ENCODE measurements at regions not wholly inside any gene's neighbourhood (a gene's known extent, or its start where the extent isn't known, plus 50 kb on each side); places are given as distances from the start of the nearest gene placed in this dataset.
A peak's percentile ranks its signal among the peaks of the same experiment; 100 is the strongest.

DNA sequence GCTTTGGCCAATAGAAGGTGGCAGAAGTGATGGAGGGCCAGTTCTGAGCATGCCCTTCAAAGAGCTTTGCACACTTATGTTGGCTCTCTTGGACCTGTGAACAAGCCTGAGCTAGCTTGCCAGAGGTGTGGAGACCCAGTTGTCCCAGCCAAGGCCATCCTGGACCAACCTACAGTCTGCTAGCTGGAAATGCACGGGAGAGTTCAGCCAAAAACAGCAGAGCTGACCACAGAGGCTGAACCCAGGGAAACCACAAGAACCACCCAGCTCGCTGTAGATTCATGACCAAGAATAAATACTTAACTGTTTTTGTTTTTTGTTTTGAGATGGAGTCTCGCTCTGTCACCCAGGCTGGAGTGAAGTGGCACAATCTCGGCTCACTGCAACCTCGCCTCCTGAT is 65.4 kb upstream of the HAND1 start:
- H3K4me3 ChIP-seq (ENCODE audit: insufficient read depth, low read depth, low read length), result no peak overlapping the region
- H3K36me3 Mint-ChIP-seq (ENCODE audit: low read depth, unreplicated experiment), result no peaks in the 10 kb centered on the region
- no peaks in the 10 kb centered on the region for H3K79me2 ChIP-seq (ENCODE audit: insufficient read depth, low read length)
- no peak overlapping the region for H3K4me3 Mint-ChIP-seq (ENCODE audit: unreplicated experiment)
- peak; percentile 23 for DNase-seq (ENCODE audit: low read depth)
- H3K4me1 ChIP-seq (ENCODE audit: insufficient read depth, low read length), result no peaks in the 10 kb centered on the region
- no peak overlapping the region for H2AFZ ChIP-seq (ENCODE audit: low read depth, low read length)
- H4K20me1 ChIP-seq (ENCODE audit: insufficient read depth, low read length), result no peaks in the 10 kb centered on the region
- TF ChIP-seq EZH2 (IDR thresholded peaks at IDR 0.05; ENCODE audit: insufficient read depth, low read length), result no peak
- TF ChIP-seq, protein P1, sequence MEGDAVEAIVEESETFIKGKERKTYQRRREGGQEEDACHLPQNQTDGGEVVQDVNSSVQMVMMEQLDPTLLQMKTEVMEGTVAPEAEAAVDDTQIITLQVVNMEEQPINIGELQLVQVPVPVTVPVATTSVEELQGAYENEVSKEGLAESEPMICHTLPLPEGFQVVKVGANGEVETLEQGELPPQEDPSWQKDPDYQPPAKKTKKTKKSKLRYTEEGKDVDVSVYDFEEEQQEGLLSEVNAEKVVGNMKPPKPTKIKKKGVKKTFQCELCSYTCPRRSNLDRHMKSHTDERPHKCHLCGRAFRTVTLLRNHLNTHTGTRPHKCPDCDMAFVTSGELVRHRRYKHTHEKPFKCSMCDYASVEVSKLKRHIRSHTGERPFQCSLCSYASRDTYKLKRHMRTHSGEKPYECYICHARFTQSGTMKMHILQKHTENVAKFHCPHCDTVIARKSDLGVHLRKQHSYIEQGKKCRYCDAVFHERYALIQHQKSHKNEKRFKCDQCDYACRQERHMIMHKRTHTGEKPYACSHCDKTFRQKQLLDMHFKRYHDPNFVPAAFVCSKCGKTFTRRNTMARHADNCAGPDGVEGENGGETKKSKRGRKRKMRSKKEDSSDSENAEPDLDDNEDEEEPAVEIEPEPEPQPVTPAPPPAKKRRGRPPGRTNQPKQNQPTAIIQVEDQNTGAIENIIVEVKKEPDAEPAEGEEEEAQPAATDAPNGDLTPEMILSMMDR (IDR thresholded peaks at IDR 0.05; ENCODE audit: insufficient read depth, low read depth, low read length), result no peak
- H3K36me3 ChIP-seq (ENCODE audit: insufficient read depth, low read length), result no peaks in the 10 kb centered on the region
- no peak overlapping the region for H3K9ac ChIP-seq (ENCODE audit: low read length)
- no peak for FAIRE-seq
- H3K27ac ChIP-seq (ENCODE audit: low read depth, low read length), result no peak overlapping the region
- H3K27ac Mint-ChIP-seq (ENCODE audit: unreplicated experiment), result no peak overlapping the region
- H3K4me1 Mint-ChIP-seq (ENCODE audit: low read depth, unreplicated experiment), result peaks cover 9% of the 10 kb centered on the region
- H3K9me3 Mint-ChIP-seq (ENCODE audit: unreplicated experiment), result no peaks in the 10 kb centered on the region
- no peak overlapping the region for H3K4me2 ChIP-seq (ENCODE audit: low read length)
- peaks cover 53% of the 10 kb centered on the region for H3K27me3 ChIP-seq (ENCODE audit: insufficient read depth, low read length)
- no peaks in the 10 kb centered on the region for H3K9me3 ChIP-seq (ENCODE audit: insufficient read depth, low read depth, low read length)
- H3K27me3 Mint-ChIP-seq (ENCODE audit: low read depth, unreplicated experiment), result peaks cover 52% of the 10 kb centered on the region

DNA sequence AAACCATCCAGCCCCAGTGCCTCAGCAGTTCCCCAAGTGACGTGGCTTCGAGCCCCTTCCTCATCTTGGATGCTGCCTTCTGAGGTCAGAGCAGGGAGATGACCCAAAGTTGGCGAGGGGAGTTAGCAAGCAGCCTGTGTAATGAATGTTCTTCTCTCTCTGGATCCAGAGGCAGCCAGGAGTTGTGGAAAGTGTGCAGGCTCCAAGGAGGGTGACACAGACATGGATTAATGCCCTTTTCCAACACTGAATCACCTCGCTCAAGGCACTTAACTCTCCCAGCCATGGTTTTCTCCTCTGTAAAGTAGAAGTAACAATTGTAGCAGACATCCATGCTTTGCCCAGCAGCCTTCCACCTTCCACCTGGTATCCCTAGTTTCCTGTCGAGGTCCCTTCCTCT is 64.6 kb upstream of the HAND1 start:
- Histone ChIP-seq H3K9ac (ENCODE audit: low read length) (no peak overlapping the region), H3K36me3 (ENCODE audit: insufficient read depth, low read length) (no peaks in the 10 kb centered on the region), H3K4me3 (ENCODE audit: insufficient read depth, low read depth, low read length) (no peak overlapping the region), H2AFZ (ENCODE audit: low read depth, low read length) (no peak overlapping the region), H4K20me1 (ENCODE audit: insufficient read depth, low read length) (no peaks in the 10 kb centered on the region), H3K27ac (ENCODE audit: low read depth, low read length) (no peak overlapping the region), H3K79me2 (ENCODE audit: insufficient read depth, low read length) (no peaks in the 10 kb centered on the region), H3K9me3 (ENCODE audit: insufficient read depth, low read depth, low read length) (no peaks in the 10 kb centered on the region), H3K4me1 (ENCODE audit: insufficient read depth, low read length) (no peaks in the 10 kb centered on the region), H3K27me3 (ENCODE audit: insufficient read depth, low read length) (peaks cover 53% of the 10 kb centered on the region), H3K4me2 (ENCODE audit: low read length) (no peak overlapping the region)
- FAIRE-seq (no peak), DNase-seq (ENCODE audit: low read depth) (no peak)
- Mint-ChIP-seq H3K27me3 (ENCODE audit: low read depth, unreplicated experiment) (peaks cover 52% of the 10 kb centered on the region), H3K4me1 (ENCODE audit: low read depth, unreplicated experiment) (peaks cover 9% of the 10 kb centered on the region), H3K4me3 (ENCODE audit: unreplicated experiment) (no peak overlapping the region), H3K27ac (ENCODE audit: unreplicated experiment) (no peak overlapping the region), H3K36me3 (ENCODE audit: low read depth, unreplicated experiment) (no peaks in the 10 kb centered on the region), H3K9me3 (ENCODE audit: unreplicated experiment) (no peaks in the 10 kb centered on the region)
- TF ChIP-seq, protein P1 (IDR thresholded peaks at IDR 0.05; ENCODE audit: insufficient read depth, low read depth, low read length), result no peak
- TF ChIP-seq EZH2 (IDR thresholded peaks at IDR 0.05; ENCODE audit: insufficient read depth, low read length), result no peak

DNA sequence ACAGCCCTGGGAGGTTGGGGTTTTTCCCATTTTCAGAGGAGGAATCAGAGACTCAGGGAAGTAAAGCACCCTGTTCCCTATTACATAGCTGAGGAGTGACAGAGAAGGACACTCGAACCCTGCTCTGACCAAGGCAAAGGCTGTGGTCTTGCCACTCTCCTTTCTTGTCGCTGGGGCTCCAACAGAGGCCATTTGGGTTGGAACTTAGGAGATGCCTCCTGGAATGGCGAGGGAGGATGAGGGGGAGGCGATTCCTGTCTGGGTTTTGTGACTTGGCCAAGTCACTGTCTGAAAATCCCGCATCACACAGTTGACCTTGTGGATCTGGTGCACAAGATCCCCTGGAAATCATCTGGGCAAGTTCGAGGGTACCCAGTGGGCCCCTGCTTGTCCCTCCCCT is 64.0 kb upstream of the HAND1 start:
- Mint-ChIP-seq H3K27me3 (ENCODE audit: low read depth, unreplicated experiment) (peaks cover 51% of the 10 kb centered on the region), H3K27ac (ENCODE audit: unreplicated experiment) (no peak overlapping the region), H3K4me3 (ENCODE audit: unreplicated experiment) (no peak overlapping the region), H3K36me3 (ENCODE audit: low read depth, unreplicated experiment) (no peaks in the 10 kb centered on the region), H3K4me1 (ENCODE audit: low read depth, unreplicated experiment) (peaks cover 9% of the 10 kb centered on the region), H3K9me3 (ENCODE audit: unreplicated experiment) (no peaks in the 10 kb centered on the region)
- Histone ChIP-seq H3K79me2 (ENCODE audit: insufficient read depth, low read length) (no peaks in the 10 kb centered on the region), H3K4me3 (ENCODE audit: insufficient read depth, low read depth, low read length) (no peak overlapping the region), H3K27me3 (ENCODE audit: insufficient read depth, low read length) (peaks cover 52% of the 10 kb centered on the region), H3K27ac (ENCODE audit: low read depth, low read length) (no peak overlapping the region), H3K4me2 (ENCODE audit: low read length) (no peak overlapping the region), H3K9ac (ENCODE audit: low read length) (no peak overlapping the region), H4K20me1 (ENCODE audit: insufficient read depth, low read length) (no peaks in the 10 kb centered on the region), H3K4me1 (ENCODE audit: insufficient read depth, low read length) (no peaks in the 10 kb centered on the region), H3K36me3 (ENCODE audit: insufficient read depth, low read length) (no peaks in the 10 kb centered on the region), H2AFZ (ENCODE audit: low read depth, low read length) (no peak overlapping the region), H3K9me3 (ENCODE audit: insufficient read depth, low read depth, low read length) (no peaks in the 10 kb centered on the region)
- FAIRE-seq, result no peak
- no peak for DNase-seq (ENCODE audit: low read depth)
- no peak for TF ChIP-seq EZH2 (IDR thresholded peaks at IDR 0.05; ENCODE audit: insufficient read depth, low read length)
- TF ChIP-seq, protein P1 (IDR thresholded peaks at IDR 0.05; ENCODE audit: insufficient read depth, low read depth, low read length), result no peak
